ENCODE measurements at regions not wholly inside any gene's neighbourhood (a gene's known extent, or its start where the extent isn't known, plus 50 kb on each side); places are given as distances from the start of the nearest gene placed in this dataset.

DNA sequence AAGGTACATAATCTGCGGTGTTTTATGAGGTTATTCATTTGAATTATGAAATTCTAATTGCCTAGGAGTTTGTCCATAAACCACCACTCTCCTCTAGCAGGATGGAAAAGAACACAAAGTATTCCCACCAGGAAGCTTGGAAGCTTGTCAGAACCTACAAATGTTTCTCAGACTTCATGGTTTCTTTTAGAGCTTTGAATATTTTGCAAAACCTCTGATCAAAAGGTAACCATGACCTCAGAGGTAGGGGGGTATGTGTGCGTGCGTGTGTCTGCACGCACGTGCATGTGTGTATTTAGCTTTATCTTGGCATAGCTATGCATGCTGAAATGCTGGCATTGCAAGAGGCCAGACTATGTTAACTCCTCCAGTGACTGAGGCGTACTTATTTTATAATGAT is 847.0 kb downstream of the TLE1 start:
- CTCF ChIA-PET, result interaction anchor here (0.7 kb wide), 1 partner anchor 9 kb away, joined by 4 read pairs; no protein-coding TSS in a partner anchor
- TF ChIP-seq, protein P1, sequence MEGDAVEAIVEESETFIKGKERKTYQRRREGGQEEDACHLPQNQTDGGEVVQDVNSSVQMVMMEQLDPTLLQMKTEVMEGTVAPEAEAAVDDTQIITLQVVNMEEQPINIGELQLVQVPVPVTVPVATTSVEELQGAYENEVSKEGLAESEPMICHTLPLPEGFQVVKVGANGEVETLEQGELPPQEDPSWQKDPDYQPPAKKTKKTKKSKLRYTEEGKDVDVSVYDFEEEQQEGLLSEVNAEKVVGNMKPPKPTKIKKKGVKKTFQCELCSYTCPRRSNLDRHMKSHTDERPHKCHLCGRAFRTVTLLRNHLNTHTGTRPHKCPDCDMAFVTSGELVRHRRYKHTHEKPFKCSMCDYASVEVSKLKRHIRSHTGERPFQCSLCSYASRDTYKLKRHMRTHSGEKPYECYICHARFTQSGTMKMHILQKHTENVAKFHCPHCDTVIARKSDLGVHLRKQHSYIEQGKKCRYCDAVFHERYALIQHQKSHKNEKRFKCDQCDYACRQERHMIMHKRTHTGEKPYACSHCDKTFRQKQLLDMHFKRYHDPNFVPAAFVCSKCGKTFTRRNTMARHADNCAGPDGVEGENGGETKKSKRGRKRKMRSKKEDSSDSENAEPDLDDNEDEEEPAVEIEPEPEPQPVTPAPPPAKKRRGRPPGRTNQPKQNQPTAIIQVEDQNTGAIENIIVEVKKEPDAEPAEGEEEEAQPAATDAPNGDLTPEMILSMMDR (IDR thresholded peaks at IDR 0.05; ENCODE audit: unreplicated experiment), result no peak
- Mint-ChIP-seq H3K9me3 (ENCODE audit: low read depth, unreplicated experiment) (no peaks in the 10 kb centered on the region), H3K36me3 (ENCODE audit: insufficient read depth, unreplicated experiment) (no peaks in the 10 kb centered on the region), H3K27ac (ENCODE audit: unreplicated experiment) (no peak overlapping the region), H3K27me3 (ENCODE audit: unreplicated experiment) (no peaks in the 10 kb centered on the region), H3K4me3 (ENCODE audit: low read depth, unreplicated experiment) (no peak overlapping the region), H3K4me1 (ENCODE audit: low read depth, unreplicated experiment) (no peaks in the 10 kb centered on the region)
- BruUV-seq (replicated peaks), result no TSS peak
- DNase-seq, result no peak
- intact Hi-C loops (cut with micrococcal nuclease; ENCODE audit: unreplicated experiment), result no loop called here

DNA sequence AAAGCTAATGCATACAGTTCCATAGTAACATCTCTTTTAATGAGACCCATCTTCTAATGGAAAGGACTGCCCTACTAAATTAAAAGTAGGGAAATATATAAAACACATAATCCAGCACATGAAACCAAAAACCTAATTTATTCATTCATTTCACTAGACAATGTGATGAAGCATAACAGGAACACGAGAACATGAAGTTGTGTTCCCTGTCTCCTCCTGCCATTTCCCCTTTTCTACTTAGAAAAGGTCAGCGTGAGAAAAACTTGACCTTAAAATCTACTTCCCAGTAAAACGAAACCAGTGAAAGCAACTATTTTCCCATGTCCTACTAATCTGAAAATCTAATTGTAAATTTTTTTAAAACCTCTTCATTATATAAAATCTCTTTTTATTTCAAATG is 847.5 kb downstream of the TLE1 start:
- CTCF ChIA-PET, result no interaction called here
- TF ChIP-seq, protein P1 (IDR thresholded peaks at IDR 0.05; ENCODE audit: unreplicated experiment), result no peak
- BruUV-seq (replicated peaks), result no TSS peak
- no peaks in the 10 kb centered on the region for H3K27me3 Mint-ChIP-seq (ENCODE audit: unreplicated experiment)
- intact Hi-C loops (cut with micrococcal nuclease; ENCODE audit: unreplicated experiment), result no loop called here
- DNase-seq, result no peak
- no peaks in the 10 kb centered on the region for H3K4me1 Mint-ChIP-seq (ENCODE audit: low read depth, unreplicated experiment)
- H3K36me3 Mint-ChIP-seq (ENCODE audit: insufficient read depth, unreplicated experiment), result no peaks in the 10 kb centered on the region
- no peak overlapping the region for H3K4me3 Mint-ChIP-seq (ENCODE audit: low read depth, unreplicated experiment)
- H3K27ac Mint-ChIP-seq (ENCODE audit: unreplicated experiment), result no peak overlapping the region
- no peaks in the 10 kb centered on the region for H3K9me3 Mint-ChIP-seq (ENCODE audit: low read depth, unreplicated experiment)

DNA sequence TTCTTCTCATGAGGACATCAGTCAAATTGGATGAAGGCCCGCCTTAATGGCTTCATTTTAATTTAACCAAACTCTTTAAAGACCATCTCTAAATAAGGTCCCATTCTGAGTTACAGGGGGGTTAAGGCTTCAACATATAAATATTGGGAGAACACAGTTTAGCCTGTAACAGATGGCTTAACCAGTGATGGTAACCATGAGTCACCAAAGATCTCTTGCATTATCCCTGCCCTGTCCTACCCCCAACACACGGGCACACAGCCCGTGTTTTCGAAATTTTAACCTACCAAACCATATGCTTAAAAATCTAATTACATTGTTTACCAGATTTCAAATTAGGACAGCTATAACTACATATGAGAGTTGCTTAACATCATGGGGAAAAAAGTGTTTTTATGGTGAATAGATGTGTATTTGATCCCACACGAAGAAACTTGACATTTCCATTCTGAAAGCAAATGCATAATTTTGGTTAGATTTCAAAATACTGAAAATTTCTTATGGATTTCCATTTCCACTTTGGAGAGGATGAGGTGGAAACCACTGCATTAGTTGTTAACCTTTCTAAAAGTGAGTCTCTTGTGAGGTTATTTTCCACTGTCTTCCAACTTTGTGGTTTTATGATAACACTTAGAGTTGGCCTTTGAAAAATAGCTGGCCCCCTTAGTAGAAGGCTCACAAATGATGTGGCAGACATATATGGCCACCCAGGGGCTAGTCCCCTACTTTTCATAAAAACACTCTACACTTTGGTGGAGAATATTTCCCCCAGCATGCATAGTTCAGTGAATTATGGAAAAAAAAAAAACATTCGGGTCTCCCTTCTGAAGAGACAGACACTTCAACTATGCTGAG is 849.3 kb downstream of the TLE1 start:
- BruUV-seq (replicated peaks), result no TSS peak
- Mint-ChIP-seq H3K9me3 (ENCODE audit: low read depth, unreplicated experiment) (no peaks in the 10 kb centered on the region), H3K4me1 (ENCODE audit: low read depth, unreplicated experiment) (no peaks in the 10 kb centered on the region), H3K27ac (ENCODE audit: unreplicated experiment) (no peak overlapping the region), H3K4me3 (ENCODE audit: low read depth, unreplicated experiment) (no peak overlapping the region), H3K27me3 (ENCODE audit: unreplicated experiment) (no peaks in the 10 kb centered on the region), H3K36me3 (ENCODE audit: insufficient read depth, unreplicated experiment) (no peaks in the 10 kb centered on the region)
- no peak for DNase-seq
- CTCF ChIA-PET, result no interaction called here
- intact Hi-C loops (cut with micrococcal nuclease; ENCODE audit: unreplicated experiment), result no loop called here
- TF ChIP-seq, protein P1 (IDR thresholded peaks at IDR 0.05; ENCODE audit: unreplicated experiment), result no peak

DNA sequence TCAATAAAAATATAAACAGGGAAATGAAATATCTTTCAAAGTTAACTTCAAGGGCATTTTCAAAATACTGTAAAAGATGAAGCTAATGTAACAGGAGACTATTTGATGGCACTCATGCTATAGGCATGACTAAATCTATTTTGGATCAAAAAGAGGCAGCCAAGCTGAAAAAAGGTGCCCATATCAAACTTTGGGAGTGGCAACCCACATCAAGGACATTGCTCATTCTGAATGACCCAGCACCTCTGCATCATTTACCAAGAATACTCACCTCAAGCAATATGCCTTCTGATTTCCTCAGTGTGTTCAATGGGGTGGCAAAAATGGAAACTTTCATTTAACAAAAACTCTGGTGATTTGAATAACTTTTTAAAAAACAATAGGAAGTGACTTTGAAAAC is 853.3 kb downstream of the TLE1 start:
- Mint-ChIP-seq H3K9me3 (ENCODE audit: low read depth, unreplicated experiment) (no peaks in the 10 kb centered on the region), H3K4me1 (ENCODE audit: low read depth, unreplicated experiment) (no peaks in the 10 kb centered on the region), H3K27ac (ENCODE audit: unreplicated experiment) (no peak overlapping the region), H3K36me3 (ENCODE audit: insufficient read depth, unreplicated experiment) (no peaks in the 10 kb centered on the region), H3K4me3 (ENCODE audit: low read depth, unreplicated experiment) (no peak overlapping the region), H3K27me3 (ENCODE audit: unreplicated experiment) (no peaks in the 10 kb centered on the region)
- CTCF ChIA-PET, result no interaction called here
- DNase-seq, result no peak
- no TSS peak for BruUV-seq (replicated peaks)
- intact Hi-C loops (cut with micrococcal nuclease; ENCODE audit: unreplicated experiment), result no loop called here
- TF ChIP-seq, protein P1 (IDR thresholded peaks at IDR 0.05; ENCODE audit: unreplicated experiment), result no peak
